Right lobe of liver (tissue), 6 donors: ENCODE measurements at regions not wholly inside any gene's neighbourhood (a gene's known extent, or its start where the extent isn't known, plus 50 kb on each side); places are given as distances from the start of the nearest gene placed in this dataset.

Source experiments
- ATAC-seq, 4 donors: fragments of 200-7000 bp; cut with Tn5 transposase; one replicate each; pipeline ENCODE4 v1.9.1; 2020; ENCODE audit warnings: mild to moderate bottlenecking in 4 of 4, moderate library complexity in 4 of 4
- DNase-seq, 3 donors: peaks; one replicate each; pipeline ENCODE4 v3.0.0-alpha.2; 2020
- H3K27ac ChIP-seq, 3 donors: fragments of 200-600 bp; one replicate each; pipeline ENCODE4 v1.8.0; 2022
- H3K27me3 ChIP-seq, 2 donors: fragments of 200-600 bp; one replicate each; pipeline ENCODE4 v1.8.0; 2022
- H3K36me3 ChIP-seq, 4 donors: fragments of 200-600 bp; sonication (generic) in 1 of 4; one replicate each; pipeline versions ENCODE4 v1.5.1 to v1.8.0; 2017 to 2022; ENCODE audit warnings: control low read depth in 1 of 4
- H3K4me1 ChIP-seq, 4 donors: fragments of 200-600 bp; sonication (generic) in 1 of 4; one replicate each; pipeline versions ENCODE4 v1.5.1 to v1.8.0; 2017 to 2022; ENCODE audit warnings: control low read depth in 1 of 4
- H3K4me3 ChIP-seq, 3 donors: fragments of 200-600 bp; one replicate each; pipeline ENCODE4 v1.8.0; 2022
- H3K9me3 ChIP-seq, 4 donors: fragments of 200-600 bp; sonication (generic) in 1 of 4; one replicate each; pipeline versions ENCODE4 v1.5.1 to v1.8.0; 2017 to 2022; ENCODE audit warnings: control low read depth in 1 of 4
- POLR2A ChIP-seq: fragments of 450-650 bp; IDR thresholded peaks from one replicate; pipeline ENCODE4 v1.6.1; 2017; ENCODE audit warnings: antibody characterized with exemption, mild to moderate bottlenecking
- WGBS: methylation state at CpG from one replicate; pipeline ENCODE4 v1.1.6; 2018; ENCODE audit warnings: low coverage, low lambda C conversion rate; ENCODE audit not compliant: insufficient coverage; ENCODE audit errors: missing lambda C conversion rate; 5-methylcytosine and 5-hydroxymethylcytosine counted together
- intact Hi-C, 2 donors: fragments of 100-400 bp; cut with DNase I; formaldehyde crosslinking; loops; one replicate each; pipeline versions ENCODE4 v1.11.2 to v1.14.1; 2022
- TF ChIP-seq, protein P1 (sequence below), 4 donors: fragments of 200-600 bp in 3 of 4; fragments of 450-650 bp in 1 of 4; IDR thresholded peaks; one replicate each; pipeline versions ENCODE4 v1.5.1 to v1.8.0; 2016 to 2022; ENCODE audit warnings: antibody characterized with exemption in 4 of 4, mild to moderate bottlenecking in 2 of 4
- donor health status: DM: no; HTN: yes; CAD: no.
- donor health status: DM: no; HTN: no; CAD: no.
- donor health status: DM: no; HTN: no; CAD: no.
- donor health status: DM: no; HTN: yes; CAD: no.
- donor health status: DM: no; HTN: yes; CAD: no.

DNA sequence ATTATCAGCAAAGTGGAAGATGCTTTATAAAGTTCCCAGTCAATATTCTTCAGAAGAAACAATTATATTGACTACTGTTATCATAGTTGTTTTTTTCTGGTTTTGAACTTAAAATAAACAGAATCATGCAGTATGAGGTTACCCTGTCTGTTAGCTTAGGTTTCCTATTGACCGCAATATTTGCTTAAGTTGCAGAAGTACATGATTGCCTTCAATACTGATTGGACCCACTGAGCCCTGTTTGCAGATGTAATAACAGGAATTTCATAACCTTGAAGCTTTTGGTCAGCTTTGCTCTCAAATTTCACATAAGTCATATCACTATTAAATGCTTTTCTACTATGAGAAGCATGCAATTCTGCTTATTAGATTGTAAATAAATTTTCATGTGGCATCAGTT lies 229.1 kb upstream of the FSTL5 start:
- DNase-seq (no peak), ATAC-seq (no peak)
- Histone ChIP-seq H3K27me3 (no peaks in the 10 kb centered on the region), H3K27ac (no peak overlapping the region), H3K36me3 (no peaks in the 10 kb centered on the region), H3K9me3 (no peaks in the 10 kb centered on the region), H3K4me3 (no peak overlapping the region), H3K4me1 (no peaks in the 10 kb centered on the region)
- WGBS = 42% methylated on average over 1 of the region's 1 CpG
- TF ChIP-seq, protein P1, sequence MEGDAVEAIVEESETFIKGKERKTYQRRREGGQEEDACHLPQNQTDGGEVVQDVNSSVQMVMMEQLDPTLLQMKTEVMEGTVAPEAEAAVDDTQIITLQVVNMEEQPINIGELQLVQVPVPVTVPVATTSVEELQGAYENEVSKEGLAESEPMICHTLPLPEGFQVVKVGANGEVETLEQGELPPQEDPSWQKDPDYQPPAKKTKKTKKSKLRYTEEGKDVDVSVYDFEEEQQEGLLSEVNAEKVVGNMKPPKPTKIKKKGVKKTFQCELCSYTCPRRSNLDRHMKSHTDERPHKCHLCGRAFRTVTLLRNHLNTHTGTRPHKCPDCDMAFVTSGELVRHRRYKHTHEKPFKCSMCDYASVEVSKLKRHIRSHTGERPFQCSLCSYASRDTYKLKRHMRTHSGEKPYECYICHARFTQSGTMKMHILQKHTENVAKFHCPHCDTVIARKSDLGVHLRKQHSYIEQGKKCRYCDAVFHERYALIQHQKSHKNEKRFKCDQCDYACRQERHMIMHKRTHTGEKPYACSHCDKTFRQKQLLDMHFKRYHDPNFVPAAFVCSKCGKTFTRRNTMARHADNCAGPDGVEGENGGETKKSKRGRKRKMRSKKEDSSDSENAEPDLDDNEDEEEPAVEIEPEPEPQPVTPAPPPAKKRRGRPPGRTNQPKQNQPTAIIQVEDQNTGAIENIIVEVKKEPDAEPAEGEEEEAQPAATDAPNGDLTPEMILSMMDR (IDR thresholded peaks at IDR 0.05) = no peak
- TF ChIP-seq POLR2A = no peak
- intact Hi-C loops = no loop called here

DNA sequence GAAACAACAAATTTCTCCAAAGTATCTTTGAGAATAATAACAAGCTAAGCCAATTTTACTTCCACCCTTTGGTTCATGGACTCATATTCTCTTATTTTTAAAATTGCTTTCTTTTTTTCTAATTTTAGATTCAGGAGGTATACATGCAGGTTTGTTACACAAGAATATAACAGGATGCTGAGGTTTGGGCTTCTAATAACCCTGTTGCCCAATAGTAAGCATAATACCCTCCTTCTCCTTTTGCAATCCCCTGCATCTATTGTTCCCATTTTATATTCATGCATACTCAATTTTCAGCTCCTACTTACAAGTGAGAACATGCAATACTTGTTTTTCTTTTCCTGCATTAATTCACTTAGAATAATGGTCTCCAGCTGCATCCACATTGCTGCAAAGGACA lies 202.3 kb upstream of the FSTL5 start:
- H3K36me3 ChIP-seq = no peaks in the 10 kb centered on the region

DNA sequence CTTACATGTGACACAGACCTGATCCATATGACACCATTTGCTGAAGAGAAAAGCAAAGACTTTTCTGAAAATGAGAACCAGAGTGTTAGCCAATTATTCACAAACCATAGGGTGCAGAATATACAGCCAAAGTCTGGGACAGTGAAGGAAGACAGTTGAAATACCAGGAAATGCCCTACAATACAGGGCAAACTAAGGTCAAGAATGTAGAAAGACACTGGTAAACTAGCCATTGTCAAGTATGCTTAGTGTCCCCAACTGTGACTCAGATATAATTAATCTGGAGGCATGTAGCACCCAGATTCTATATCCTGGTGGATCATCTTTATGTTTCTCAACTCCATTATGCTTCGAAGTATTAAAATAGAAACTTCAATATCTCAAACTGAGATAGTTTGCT lies 200.9 kb upstream of the FSTL5 start:
- TF ChIP-seq POLR2A = no peak
- TF ChIP-seq, protein P1 (IDR thresholded peaks at IDR 0.05) = no peak
- ATAC-seq = no peak
- no peaks in the 10 kb centered on the region for H3K9me3 ChIP-seq
- no peak overlapping the region for H3K27ac ChIP-seq
- H3K36me3 ChIP-seq = no peaks in the 10 kb centered on the region
- DNase-seq = no peak
- 35% methylated on average over 1 of the region's 1 CpG for WGBS
- intact Hi-C loops = no loop called here
- no peak overlapping the region for H3K4me3 ChIP-seq
- H3K27me3 ChIP-seq = no peaks in the 10 kb centered on the region
- H3K4me1 ChIP-seq = no peaks in the 10 kb centered on the region

More for the DNA sequence above, 202.3 kb upstream of the FSTL5 start:
- no peaks in the 10 kb centered on the region for H3K27me3 ChIP-seq
- no peaks in the 10 kb centered on the region for H3K4me1 ChIP-seq
- TF ChIP-seq POLR2A = no peak
- TF ChIP-seq, protein P1 (IDR thresholded peaks at IDR 0.05) = no peak
- intact Hi-C loops = no loop called here
- H3K9me3 ChIP-seq = no peaks in the 10 kb centered on the region
- H3K4me3 ChIP-seq = no peak overlapping the region
- no peak for DNase-seq
- no peak overlapping the region for H3K27ac ChIP-seq
- no peak for ATAC-seq

DNA sequence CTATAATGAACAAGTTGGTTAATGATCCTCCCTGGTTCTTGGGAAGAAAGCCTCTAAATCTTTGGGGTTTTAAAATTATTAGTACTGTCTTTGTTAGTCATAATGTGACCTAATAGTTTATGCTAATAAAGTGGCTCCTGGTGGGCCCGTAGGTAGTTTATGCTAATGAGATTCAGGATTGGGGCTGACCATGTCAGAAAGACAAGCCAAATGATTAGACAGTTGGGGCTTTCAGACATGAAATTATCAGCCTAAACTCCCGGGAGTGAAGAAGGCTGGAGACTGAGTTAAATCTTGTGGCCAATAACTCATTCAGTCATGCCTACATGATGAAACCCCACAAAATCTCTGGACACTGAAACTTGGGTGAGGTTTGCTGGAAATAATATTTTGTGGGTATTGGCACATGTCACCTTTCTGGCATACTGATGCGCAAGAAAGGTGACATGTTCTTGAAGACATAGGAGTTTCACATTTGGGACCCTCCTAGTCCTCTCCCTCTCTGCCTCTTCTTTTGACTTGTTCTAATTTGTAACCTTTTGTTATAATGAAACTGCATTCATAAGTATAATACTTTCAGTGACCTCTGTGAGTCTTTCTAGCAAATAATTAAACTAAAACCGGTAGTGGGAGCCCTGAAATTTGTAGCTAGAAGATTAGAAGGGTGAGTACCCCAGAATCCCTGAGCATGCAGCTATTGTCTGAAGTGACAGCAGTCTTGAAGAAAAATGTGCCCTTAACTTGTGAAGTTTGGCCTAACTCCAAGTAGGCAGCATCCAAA lies 196.8 kb upstream of the FSTL5 start:
- TF ChIP-seq, protein P1 (IDR thresholded peaks at IDR 0.05) = no peak
- TF ChIP-seq POLR2A = no peak
- H3K4me3 ChIP-seq = no peak overlapping the region

More for the DNA sequence above, 196.8 kb upstream of the FSTL5 start:
- H3K27ac ChIP-seq = no peak overlapping the region
- no peaks in the 10 kb centered on the region for H3K36me3 ChIP-seq
- H3K27me3 ChIP-seq = no peaks in the 10 kb centered on the region
- 45% methylated on average over 4 of the region's 4 CpGs for WGBS
- no peaks in the 10 kb centered on the region for H3K4me1 ChIP-seq
- intact Hi-C loops = no loop called here
- H3K9me3 ChIP-seq = no peaks in the 10 kb centered on the region
- no peak for DNase-seq
- no peak for ATAC-seq
